ENCODE measurements at regions not wholly inside any gene's neighbourhood (a gene's known extent, or its start where the extent isn't known, plus 50 kb on each side); places are given as distances from the start of the nearest gene placed in this dataset.

- H3K9me3 ChIP-seq (ENCODE audit: control insufficient read depth, insufficient read depth, low read length), result no peaks in the 10 kb centered on the region
- ATAC-seq (ENCODE audit: low read depth), result no peak
- H3K9ac ChIP-seq (ENCODE audit: low read depth, low read length), result no peak overlapping the region
- in situ Hi-C loops (cut with MboI; ENCODE audit: low sequenced_read_pairs), result no loop called here
- no peak overlapping the region for H3K56ac ChIP-seq (ENCODE audit: extremely low read depth, insufficient read depth, low read length)
- no peak overlapping the region for H3K14ac ChIP-seq (replicated peaks; ENCODE audit: low read depth, low read length)
- H2BK5ac ChIP-seq (ENCODE audit: low read depth, low read length, poor library complexity, severe bottlenecking), result no peak overlapping the region
- no peak overlapping the region for H2AK5ac ChIP-seq (ENCODE audit: low read depth, low read length)
- H3K18ac ChIP-seq (ENCODE audit: low read depth, low read length), result no peak overlapping the region
- intact Hi-C loops (cut with micrococcal nuclease), result no loop called here
- H3K4ac ChIP-seq (ENCODE audit: low read depth, low read length), result no peak overlapping the region
- H3K23ac ChIP-seq (ENCODE audit: low read depth, low read length), result no peak overlapping the region
- H4K8ac ChIP-seq (ENCODE audit: low read depth in 2 of 2, low read length in 2 of 2), result no peak overlapping the region
- H4K91ac ChIP-seq (ENCODE audit: insufficient read depth, low read depth, low read length), result no peak overlapping the region
- no peaks in the 10 kb centered on the region for H3K27me3 ChIP-seq (ENCODE audit: control insufficient read depth, insufficient read depth, low read length)
- H4K5ac ChIP-seq (ENCODE audit: low read depth, low read length), result no peak overlapping the region
- no peak for DNase-seq
- TF ChIP-seq MAZ (IDR thresholded peaks at IDR 0.05; ENCODE audit: borderline replicate concordance, low read depth, low read length) (no peak), RAD21 (IDR thresholded peaks at IDR 0.05; ENCODE audit: low read length) (no peak), MXI1 (IDR thresholded peaks at IDR 0.05; ENCODE audit: borderline replicate concordance, low read depth, low read length) (no peak), POLR2A (IDR thresholded peaks at IDR 0.05; ENCODE audit: low read depth, low read length) (no peak), RFX5 (IDR thresholded peaks at IDR 0.05; ENCODE audit: low read depth, low read length) (no peak), NFE2L2 (IDR thresholded peaks at IDR 0.05; ENCODE audit: low read depth, low read length) (no peak), SMC3 (IDR thresholded peaks at IDR 0.05; ENCODE audit: low read depth, low read length) (no peak), MAFK (IDR thresholded peaks at IDR 0.05; ENCODE audit: low read depth, low read length) (no peak), CHD1 (IDR thresholded peaks at IDR 0.05; ENCODE audit: low read depth, low read length) (no peak), BHLHE40 (IDR thresholded peaks at IDR 0.05; ENCODE audit: low read depth, low read length) (no peak), ELK1 (IDR thresholded peaks at IDR 0.05; ENCODE audit: borderline replicate concordance, low read depth, low read length) (no peak), CEBPB (IDR thresholded peaks at IDR 0.05; ENCODE audit: low read depth, low read length) (no peak), FOS (IDR thresholded peaks at IDR 0.05; ENCODE audit: low read depth, low read length) (no peak)
- TF ChIP-seq, protein P1, sequence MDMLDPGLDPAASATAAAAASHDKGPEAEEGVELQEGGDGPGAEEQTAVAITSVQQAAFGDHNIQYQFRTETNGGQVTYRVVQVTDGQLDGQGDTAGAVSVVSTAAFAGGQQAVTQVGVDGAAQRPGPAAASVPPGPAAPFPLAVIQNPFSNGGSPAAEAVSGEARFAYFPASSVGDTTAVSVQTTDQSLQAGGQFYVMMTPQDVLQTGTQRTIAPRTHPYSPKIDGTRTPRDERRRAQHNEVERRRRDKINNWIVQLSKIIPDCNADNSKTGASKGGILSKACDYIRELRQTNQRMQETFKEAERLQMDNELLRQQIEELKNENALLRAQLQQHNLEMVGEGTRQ (IDR thresholded peaks at IDR 0.05; ENCODE audit: low read depth, low read length), result no peak
- H3K4me1 ChIP-seq (ENCODE audit: control insufficient read depth, insufficient read depth, low read length), result no peaks in the 10 kb centered on the region
- H4K20me1 ChIP-seq (ENCODE audit: insufficient read depth, low read length), result no peaks in the 10 kb centered on the region; the same call in 1 of the 2 replicates
- H3K9me1 ChIP-seq (ENCODE audit: insufficient read depth, low read length), result no peaks in the 10 kb centered on the region
- no peaks in the 10 kb centered on the region for H3K79me1 ChIP-seq (ENCODE audit: low read depth in 1 of 2, low read length in 2 of 2)
- H2BK20ac ChIP-seq (ENCODE audit: low read depth, low read length), result no peak overlapping the region
- H3K27ac ChIP-seq (ENCODE audit: insufficient read depth, low read length), result no peak overlapping the region
- ChIA-PET POLR2A (ENCODE audit: unreplicated experiment) (no interaction called here), CTCF (no interaction called here)
- H2AK9ac ChIP-seq (replicated peaks; ENCODE audit: low read depth, low read length, poor library complexity), result no peak overlapping the region
- H3K4me3 ChIP-seq (ENCODE audit: insufficient read depth, low read depth, low read length), result no peak overlapping the region
- H2BK15ac ChIP-seq (ENCODE audit: low read depth, low read length), result no peak overlapping the region
- H2BK120ac ChIP-seq (ENCODE audit: low read depth, low read length), result no peak overlapping the region
- WGBS, 2 experiments (ENCODE audit: extremely low coverage in 2 of 2, insufficient read length in 1 of 2), result 92% methylated on average over 9 of the region's 15 CpGs; no CpG with 5 or more reads in 1 of the 2 experiments
- dilution Hi-C loops (cut with HindIII; ENCODE audit: low sequenced_read_pairs, unreplicated experiment), result no loop called here
- no peak overlapping the region for H3K4me2 ChIP-seq (ENCODE audit: low read depth, low read length)
- H2AFZ ChIP-seq (replicated peaks; ENCODE audit: low read length, poor library complexity), result no peak overlapping the region
- no peaks in the 10 kb centered on the region for H3K36me3 ChIP-seq (ENCODE audit: control insufficient read depth, insufficient read depth, low read length)
- BruUV-seq (replicated peaks), result no TSS peak
These were observed 129.8 kb downstream of the URI1 start for GRCh38 chr19:30071871-30072270.

Data from IMR-90 (cell line).